ENCODE measurements at regions not wholly inside any gene's neighbourhood (a gene's known extent, or its start where the extent isn't known, plus 50 kb on each side); places are given as distances from the start of the nearest gene placed in this dataset.

- no peak for DNase-seq
- CTCF ChIA-PET: no interaction called here
- no peaks in the 10 kb centered on the region for H3K36me3 Mint-ChIP-seq (ENCODE audit: insufficient read depth, unreplicated experiment)
- H3K9me3 Mint-ChIP-seq (ENCODE audit: low read depth, unreplicated experiment): no peaks in the 10 kb centered on the region
- H3K4me3 Mint-ChIP-seq (ENCODE audit: low read depth, unreplicated experiment): no peak overlapping the region
- intact Hi-C loops (cut with micrococcal nuclease; ENCODE audit: unreplicated experiment): no loop called here
- no peak for TF ChIP-seq CTCF (IDR thresholded peaks at IDR 0.05; ENCODE audit: unreplicated experiment)
- no peaks in the 10 kb centered on the region for H3K27me3 Mint-ChIP-seq (ENCODE audit: unreplicated experiment)
- no peak overlapping the region for H3K27ac Mint-ChIP-seq (ENCODE audit: unreplicated experiment)
- no peaks in the 10 kb centered on the region for H3K4me1 Mint-ChIP-seq (ENCODE audit: low read depth, unreplicated experiment)
- BruUV-seq (replicated peaks): no TSS peak
Observed at GRCh38 chr15:62770111-62770660, 272.4 kb upstream of the TPM1 start.

GRCh38 chr15:62770752-62771151, 271.8 kb upstream of the TPM1 start:
- Mint-ChIP-seq H3K36me3 (ENCODE audit: insufficient read depth, unreplicated experiment) (no peaks in the 10 kb centered on the region), H3K27ac (ENCODE audit: unreplicated experiment) (no peak overlapping the region), H3K4me1 (ENCODE audit: low read depth, unreplicated experiment) (no peaks in the 10 kb centered on the region), H3K9me3 (ENCODE audit: low read depth, unreplicated experiment) (no peaks in the 10 kb centered on the region), H3K4me3 (ENCODE audit: low read depth, unreplicated experiment) (no peak overlapping the region), H3K27me3 (ENCODE audit: unreplicated experiment) (no peaks in the 10 kb centered on the region)
- CTCF ChIA-PET: interaction anchor here (0.6 kb wide), 1 partner anchor 183 kb away, joined by 4 read pairs; no protein-coding TSS in a partner anchor
- DNase-seq: no peak
- no TSS peak for BruUV-seq (replicated peaks)
- TF ChIP-seq CTCF (IDR thresholded peaks at IDR 0.05; ENCODE audit: unreplicated experiment): no peak
- intact Hi-C loops (cut with micrococcal nuclease; ENCODE audit: unreplicated experiment): no loop called here

- CTCF ChIA-PET: interaction anchor here (0.6 kb wide), 1 partner anchor 183 kb away, joined by 4 read pairs; no protein-coding TSS in a partner anchor
Observed at GRCh38 chr15:62771234-62771633, 271.3 kb upstream of the TPM1 start.

GRCh38 chr15:62773369-62774165, 269.0 kb upstream of the TPM1 start:
- no peak overlapping the region for H3K27ac Mint-ChIP-seq (ENCODE audit: unreplicated experiment)
- no peak overlapping the region for H3K4me3 Mint-ChIP-seq (ENCODE audit: low read depth, unreplicated experiment)
- DNase-seq: no peak
- H3K36me3 Mint-ChIP-seq (ENCODE audit: insufficient read depth, unreplicated experiment): peaks cover under 1% of the 10 kb centered on the region
- intact Hi-C loops (cut with micrococcal nuclease; ENCODE audit: unreplicated experiment): no loop called here
- TF ChIP-seq CTCF (IDR thresholded peaks at IDR 0.05; ENCODE audit: unreplicated experiment): no peak
- H3K4me1 Mint-ChIP-seq (ENCODE audit: low read depth, unreplicated experiment): no peaks in the 10 kb centered on the region
- no TSS peak for BruUV-seq (replicated peaks)
- H3K9me3 Mint-ChIP-seq (ENCODE audit: low read depth, unreplicated experiment): no peaks in the 10 kb centered on the region
- no peaks in the 10 kb centered on the region for H3K27me3 Mint-ChIP-seq (ENCODE audit: unreplicated experiment)
- CTCF ChIA-PET: no interaction called here

More at GRCh38 chr15:62771234-62771633, 271.3 kb upstream of the TPM1 start:
- Mint-ChIP-seq H3K27me3 (ENCODE audit: unreplicated experiment) (no peaks in the 10 kb centered on the region), H3K9me3 (ENCODE audit: low read depth, unreplicated experiment) (no peaks in the 10 kb centered on the region), H3K4me3 (ENCODE audit: low read depth, unreplicated experiment) (no peak overlapping the region), H3K4me1 (ENCODE audit: low read depth, unreplicated experiment) (no peaks in the 10 kb centered on the region), H3K27ac (ENCODE audit: unreplicated experiment) (no peak overlapping the region), H3K36me3 (ENCODE audit: insufficient read depth, unreplicated experiment) (no peaks in the 10 kb centered on the region)
- intact Hi-C loops (cut with micrococcal nuclease; ENCODE audit: unreplicated experiment): no loop called here
- no TSS peak for BruUV-seq (replicated peaks)
- DNase-seq: no peak
- TF ChIP-seq CTCF (IDR thresholded peaks at IDR 0.05; ENCODE audit: unreplicated experiment): no peak

Data from Calu3 (cell line).